Cardiac muscle cell (in vitro differentiated cells and primary cell): ENCODE measurements at regions not wholly inside any gene's neighbourhood (a gene's known extent, or its start where the extent isn't known, plus 50 kb on each side); places are given as distances from the start of the nearest gene placed in this dataset.
A peak's percentile ranks its signal among the peaks of the same experiment; 100 is the strongest.

ENCODE experiments used
- DNase-seq, 2 donors: peaks; one replicate each; pipeline versions ENCODE4 v3.0.0 to v3.0.0-alpha.2; 2010 to 2017; ENCODE audit warnings: low read depth in 1 of 2, low spot score in 1 of 2
- H3K27ac ChIP-seq: fragments of 200-600 bp; sonication (generic); 2 replicates; pipeline ENCODE4 v1.5.1; 2016
- H3K27me3 ChIP-seq: fragments of 200-600 bp; sonication (generic); 2 replicates; pipeline ENCODE4 v1.6.0; 2016; ENCODE audit warnings: control low read depth
- H3K36me3 ChIP-seq: fragments of 200-600 bp; sonication (generic); 2 replicates; pipeline ENCODE4 v1.5.1; 2016; ENCODE audit warnings: control low read depth
- H3K4me1 ChIP-seq: fragments of 200-600 bp; sonication (generic); 2 replicates; pipeline ENCODE4 v1.8.1; 2017; ENCODE audit warnings: low read depth, mild to moderate bottlenecking, mixed run types
- H3K4me3 ChIP-seq: fragments of 200-600 bp; sonication (generic); 2 replicates; pipeline ENCODE4 v1.5.1; 2016; ENCODE audit warnings: mild to moderate bottlenecking
- H3K9me3 ChIP-seq: fragments of 200-600 bp; sonication (generic); 2 replicates; pipeline ENCODE4 v1.5.1; 2017; ENCODE audit warnings: low read depth, mild to moderate bottlenecking, control low read depth
- CTCF ChIP-seq: IDR thresholded peaks from 2 replicates; pipeline ENCODE4 v1.5.1; 2012; ENCODE audit warnings: low read depth, mild to moderate bottlenecking, low read length

GRCh38 chr7:18177129-18177814, 149.6 kb upstream of the PRPS1L1 start:
- H3K27ac ChIP-seq = no peak overlapping the region

GRCh38 chr7:18177815-18178660, 150.4 kb upstream of the PRPS1L1 start:
- TF ChIP-seq CTCF = no peak
- DNase-seq = peak in 1 of 2 donors; percentile 84
- no peaks in the 10 kb centered on the region for H3K27me3 ChIP-seq
- H3K27ac ChIP-seq = no peak overlapping the region
- H3K4me1 ChIP-seq = peaks cover 3% of the 10 kb centered on the region
- no peaks in the 10 kb centered on the region for H3K36me3 ChIP-seq
- H3K4me3 ChIP-seq = no peak overlapping the region
- no peaks in the 10 kb centered on the region for H3K9me3 ChIP-seq

More at GRCh38 chr7:18177129-18177814, 149.6 kb upstream of the PRPS1L1 start:
- Histone ChIP-seq H3K9me3 (no peaks in the 10 kb centered on the region), H3K36me3 (no peaks in the 10 kb centered on the region), H3K4me3 (no peak overlapping the region), H3K4me1 (peaks cover 3% of the 10 kb centered on the region), H3K27me3 (no peaks in the 10 kb centered on the region)
- no peak for TF ChIP-seq CTCF
- no peak for DNase-seq

GRCh38 chr7:18179093-18179492, 151.4 kb upstream of the PRPS1L1 start:
- Histone ChIP-seq H3K27me3 (no peaks in the 10 kb centered on the region), H3K4me3 (no peak overlapping the region), H3K9me3 (no peaks in the 10 kb centered on the region), H3K27ac (no peak overlapping the region), H3K36me3 (no peaks in the 10 kb centered on the region), H3K4me1 (peaks cover 3% of the 10 kb centered on the region)
- no peak for TF ChIP-seq CTCF
- DNase-seq = peak in 1 of 2 donors; percentile 24

- no peaks in the 10 kb centered on the region for H3K36me3 ChIP-seq
- no peak for TF ChIP-seq CTCF
- no peaks in the 10 kb centered on the region for H3K27me3 ChIP-seq
- no peaks in the 10 kb centered on the region for H3K9me3 ChIP-seq
- no peak overlapping the region for H3K4me3 ChIP-seq
- peaks cover 3% of the 10 kb centered on the region for H3K4me1 ChIP-seq
- DNase-seq = no peak
- no peak overlapping the region for H3K27ac ChIP-seq
Measured at GRCh38 chr7:18180685-18181084, 153.0 kb upstream of the PRPS1L1 start.

GRCh38 chr7:18189500-18190126, 162.0 kb upstream of the PRPS1L1 start:
- Histone ChIP-seq H3K27ac (no peak overlapping the region), H3K9me3 (no peaks in the 10 kb centered on the region), H3K4me3 (no peak overlapping the region), H3K27me3 (no peaks in the 10 kb centered on the region), H3K4me1 (no peaks in the 10 kb centered on the region), H3K36me3 (no peaks in the 10 kb centered on the region)
- no peak for DNase-seq
- TF ChIP-seq CTCF = no peak
